MG63 (cell line): ENCODE measurements at regions not wholly inside any gene's neighbourhood (a gene's known extent, or its start where the extent isn't known, plus 50 kb on each side); places are given as distances from the start of the nearest gene placed in this dataset.
"Not testable (repeated sequence)": the region's sequence is repeated elsewhere in the genome, so short reads cannot be mapped to it uniquely, and the experiment has no call there.

Experiments
- DNase-seq: peaks from one replicate; pipeline ENCODE4 v3.0.0-alpha.2; 2020
- H3K27me3 ChIP-seq: fragments of 250-450 bp; sonication (Bioruptor Pico); 2 replicates; pipeline ENCODE4 v1.5.1; 2020; ENCODE audit warnings: mild to moderate bottlenecking, moderate library complexity
- H3K36me3 ChIP-seq: fragments of 250-450 bp; sonication (Bioruptor Pico); 2 replicates; pipeline ENCODE4 v1.5.1; 2020; ENCODE audit warnings: mild to moderate bottlenecking, moderate library complexity
- H3K4me3 ChIP-seq: fragments of 250-450 bp; sonication (Bioruptor Pico); 2 replicates; pipeline ENCODE4 v1.5.1; 2020; ENCODE audit warnings: mild to moderate bottlenecking, moderate library complexity
- H3K9me3 ChIP-seq: fragments of 250-450 bp; sonication (Bioruptor Pico); 2 replicates; pipeline ENCODE4 v1.5.1; 2020; ENCODE audit warnings: mild to moderate bottlenecking, moderate library complexity

DNA sequence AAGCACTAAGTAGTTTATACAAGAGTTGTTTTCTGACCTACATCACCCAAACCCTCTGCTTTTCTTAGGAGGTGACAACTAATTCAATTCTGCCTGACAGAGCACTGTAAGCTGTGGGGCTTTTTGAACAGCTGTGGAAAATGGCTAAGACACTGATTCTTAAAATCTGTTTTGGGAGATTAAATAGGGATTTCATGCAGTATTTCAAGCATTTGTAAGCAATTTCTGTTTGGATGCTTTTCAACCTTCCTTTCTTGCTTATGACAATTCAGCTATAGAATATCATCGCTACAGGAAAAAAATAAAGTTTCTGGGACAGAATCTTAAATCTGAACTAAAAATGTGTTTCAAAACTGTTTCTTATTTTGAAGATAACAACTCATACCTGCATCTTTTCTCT is 459.5 kb downstream of the RAPGEF2 start:
- H3K4me3 ChIP-seq, result no peak overlapping the region
- H3K27me3 ChIP-seq, result 0 out of 2 replicates have a peak, but pooled peaks cover 2% of the 10 kb centered on the region
- no peaks in the 10 kb centered on the region for H3K9me3 ChIP-seq
- no peaks in the 10 kb centered on the region for H3K36me3 ChIP-seq
- DNase-seq, result no peak

- Histone ChIP-seq H3K36me3 (no peaks in the 10 kb centered on the region), H3K9me3 (no peaks in the 10 kb centered on the region), H3K27me3 (no peaks in the 10 kb centered on the region), H3K4me3 (no peak overlapping the region)
- DNase-seq, result no peak
These were observed 460.4 kb downstream of the RAPGEF2 start for GRCh38 chr4:159563257-159563656.

- no peaks in the 10 kb centered on the region for H3K36me3 ChIP-seq
- no peaks in the 10 kb centered on the region for H3K9me3 ChIP-seq
- no peak for DNase-seq
- H3K4me3 ChIP-seq, result no peak overlapping the region
- H3K27me3 ChIP-seq, result no peaks in the 10 kb centered on the region
These were observed 461.7 kb downstream of the RAPGEF2 start for GRCh38 chr4:159564615-159565014.

- Histone ChIP-seq H3K27me3 (no peaks in the 10 kb centered on the region), H3K4me3 (no peak overlapping the region), H3K36me3 (no peaks in the 10 kb centered on the region), H3K9me3 (no peaks in the 10 kb centered on the region)
- no peak for DNase-seq
These were observed 463.9 kb downstream of the RAPGEF2 start for GRCh38 chr4:159566786-159567185.

DNA sequence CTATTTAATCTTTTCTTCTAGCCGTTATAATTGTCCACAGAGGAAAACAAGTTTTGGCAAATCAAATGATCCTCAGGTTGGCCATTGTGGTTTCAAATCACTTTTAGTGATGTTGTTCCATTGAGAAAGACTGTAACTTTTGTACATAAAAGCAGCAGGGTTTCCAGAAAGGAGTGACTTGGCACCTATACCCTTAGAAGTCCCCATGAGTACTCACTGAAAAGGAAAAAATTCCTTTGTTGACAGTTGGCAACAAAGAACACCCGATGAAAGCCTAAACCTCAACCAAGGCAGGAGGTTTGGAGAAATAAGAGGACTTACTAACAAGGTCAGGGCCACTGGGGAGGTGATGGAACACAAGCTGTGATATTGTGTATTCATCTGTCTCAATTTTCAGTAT is 474.4 kb downstream of the RAPGEF2 start:
- no peaks in the 10 kb centered on the region for H3K36me3 ChIP-seq
- no peaks in the 10 kb centered on the region for H3K27me3 ChIP-seq
- DNase-seq, result no peak
- H3K9me3 ChIP-seq, result no peaks in the 10 kb centered on the region
- H3K4me3 ChIP-seq, result no peak overlapping the region

DNA sequence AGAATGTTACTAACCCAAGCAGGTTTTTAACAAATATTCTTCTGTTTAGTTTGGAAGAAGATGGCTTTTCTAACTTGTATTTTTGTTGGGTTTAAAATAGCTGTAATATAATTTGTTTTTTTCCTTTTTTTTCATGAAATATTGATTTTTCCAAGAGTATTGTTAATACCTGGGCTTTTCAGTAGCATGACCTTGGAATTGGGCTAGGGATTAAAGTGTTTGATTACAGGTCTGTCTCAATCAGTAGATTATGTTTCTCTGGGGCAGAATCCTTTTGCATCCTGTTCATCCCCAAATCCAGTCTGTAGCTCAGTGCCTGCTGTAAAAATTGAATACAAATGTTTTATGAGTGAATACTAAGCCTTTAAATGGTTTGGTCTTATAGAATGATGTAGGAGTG is 479.8 kb downstream of the RAPGEF2 start:
- no peaks in the 10 kb centered on the region for H3K9me3 ChIP-seq

DNA sequence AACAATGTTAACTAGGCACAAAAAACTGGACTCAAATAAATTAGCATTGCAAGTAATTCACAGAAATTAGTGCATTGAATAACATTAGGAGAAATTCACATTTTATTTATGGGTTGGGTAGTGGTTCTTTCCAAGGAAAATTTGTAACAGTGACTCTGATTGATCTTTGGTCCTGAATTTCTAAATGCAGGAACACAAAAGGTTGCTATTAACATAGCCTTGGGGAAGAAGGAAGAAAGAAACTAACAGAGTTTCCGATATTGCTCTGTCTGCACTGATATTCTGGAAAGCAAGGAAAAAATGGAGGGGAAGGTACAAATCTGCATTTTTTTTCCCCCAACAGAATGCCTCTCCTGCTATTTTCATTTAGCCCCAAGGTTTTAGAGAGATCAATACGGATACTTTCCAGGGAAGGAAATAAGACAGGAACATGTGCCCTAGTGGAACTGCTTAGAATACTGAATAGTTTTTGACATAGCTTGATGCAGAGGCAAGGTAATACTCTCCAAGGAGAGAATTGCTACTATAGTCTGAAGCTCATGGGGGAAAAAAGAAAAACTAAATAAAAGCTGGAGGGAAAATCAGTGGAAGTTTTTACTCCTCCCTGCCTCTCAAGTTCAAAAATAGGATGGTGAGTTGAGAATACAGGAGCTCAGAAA is 490.1 kb downstream of the RAPGEF2 start:
- no peak for DNase-seq
- Histone ChIP-seq H3K9me3 (no peaks in the 10 kb centered on the region), H3K36me3 (no peaks in the 10 kb centered on the region), H3K4me3 (no peak overlapping the region), H3K27me3 (peaks cover 3% of the 10 kb centered on the region; the same call in 1 of the 2 replicates)

More for the DNA sequence above, 479.8 kb downstream of the RAPGEF2 start:
- Histone ChIP-seq H3K36me3 (no peaks in the 10 kb centered on the region), H3K27me3 (no peaks in the 10 kb centered on the region), H3K4me3 (no peak overlapping the region)
- no peak for DNase-seq

DNA sequence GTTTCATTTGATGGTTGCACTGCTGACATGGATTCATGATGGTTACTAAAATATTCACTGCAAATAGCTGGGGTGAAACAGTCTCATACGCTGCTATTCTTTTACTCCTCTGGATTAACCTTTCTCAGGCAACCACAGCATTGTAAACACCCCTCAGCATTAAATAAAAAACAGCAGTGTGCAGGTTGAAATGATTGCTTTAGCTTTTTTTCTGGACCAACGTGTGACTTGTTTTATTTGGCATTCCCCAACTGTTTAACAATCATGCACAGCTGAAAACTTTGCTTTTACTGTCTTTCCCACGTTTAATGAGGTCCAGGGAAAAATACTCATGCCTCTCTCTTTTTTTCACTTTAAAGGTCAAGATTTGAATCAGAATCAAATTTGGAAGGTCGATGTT is 490.8 kb downstream of the RAPGEF2 start:
- peaks cover 3% of the 10 kb centered on the region; the same call in 1 of the 2 replicates for H3K27me3 ChIP-seq
- H3K36me3 ChIP-seq, result no peaks in the 10 kb centered on the region
- DNase-seq, result no peak
- no peak overlapping the region for H3K4me3 ChIP-seq
- no peaks in the 10 kb centered on the region for H3K9me3 ChIP-seq

DNA sequence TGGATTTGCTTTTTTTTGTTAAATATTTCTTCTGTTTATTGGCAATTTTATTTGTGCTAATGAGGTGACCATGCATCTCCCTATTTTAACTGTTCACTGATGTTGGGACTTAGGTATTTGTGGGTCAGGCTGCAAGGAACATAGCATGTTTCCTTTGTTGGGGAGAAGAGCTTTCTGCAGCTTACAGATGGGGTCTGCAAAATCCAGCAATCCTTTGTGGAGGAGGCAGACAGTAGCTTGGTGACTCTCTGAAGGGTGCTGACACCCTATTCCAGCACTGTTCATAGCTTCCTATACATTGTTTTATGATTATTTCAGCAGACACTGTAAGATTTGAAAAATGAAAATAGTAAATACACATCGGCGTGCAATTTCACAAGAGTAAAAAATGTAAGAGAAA is 491.7 kb downstream of the RAPGEF2 start:
- DNase-seq, result no peak
- no peaks in the 10 kb centered on the region for H3K36me3 ChIP-seq
- H3K27me3 ChIP-seq, result peaks cover 3% of the 10 kb centered on the region; the same call in 1 of the 2 replicates
- no peaks in the 10 kb centered on the region for H3K9me3 ChIP-seq
- H3K4me3 ChIP-seq, result no peak overlapping the region

DNA sequence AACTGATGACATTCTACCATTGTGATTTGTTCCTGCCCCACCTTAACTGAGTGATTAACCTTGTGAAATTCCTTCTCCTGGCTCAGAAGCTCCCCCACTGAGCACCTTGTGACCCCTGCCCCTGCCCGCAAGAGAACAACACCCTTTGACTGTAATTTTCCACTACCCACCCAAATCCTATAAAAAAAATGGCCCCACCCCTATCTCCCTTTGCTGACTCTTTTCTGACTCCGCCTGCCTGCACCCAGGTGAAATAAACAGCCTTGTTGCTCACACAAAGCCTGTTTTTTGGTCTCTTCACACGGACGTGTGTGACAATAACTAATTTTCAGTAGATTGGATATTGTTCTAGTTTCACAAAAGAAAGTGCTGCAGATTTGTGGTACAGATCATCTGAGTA is 492.2 kb downstream of the RAPGEF2 start:
- H3K27me3 ChIP-seq, H3K36me3 ChIP-seq, H3K9me3 ChIP-seq, DNase-seq, H3K4me3 ChIP-seq: not testable (repeated sequence)

- no peaks in the 10 kb centered on the region for H3K9me3 ChIP-seq
- no peak for DNase-seq
- no peak overlapping the region for H3K4me3 ChIP-seq
- no peaks in the 10 kb centered on the region; the same call in 1 of the 2 replicates for H3K27me3 ChIP-seq
- H3K36me3 ChIP-seq, result no peaks in the 10 kb centered on the region
These were observed 495.7 kb downstream of the RAPGEF2 start for GRCh38 chr4:159598602-159599001.

DNA sequence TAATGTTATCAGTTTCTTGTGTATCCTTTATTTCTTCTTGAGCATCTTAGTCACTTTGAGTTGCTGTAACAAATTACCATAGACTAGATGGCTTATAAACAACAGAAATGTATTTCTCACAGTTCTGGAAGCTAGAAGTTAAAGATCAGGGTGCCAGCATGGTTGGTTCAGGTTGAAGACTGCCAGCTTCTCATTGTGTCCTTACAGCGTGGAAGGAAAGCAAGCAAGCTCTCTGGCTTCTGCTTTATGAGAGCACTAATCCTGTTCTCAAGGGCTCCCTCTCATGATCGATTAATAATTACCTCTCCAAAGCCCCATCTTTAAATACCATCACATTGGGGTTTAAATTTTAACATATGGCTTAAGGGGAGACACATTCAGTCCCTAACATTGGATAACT is 497.2 kb downstream of the RAPGEF2 start:
- H3K27me3 ChIP-seq, result no peaks in the 10 kb centered on the region
- DNase-seq, result no peak
- H3K4me3 ChIP-seq, result no peak overlapping the region
- H3K9me3 ChIP-seq, result no peaks in the 10 kb centered on the region
- H3K36me3 ChIP-seq, result no peaks in the 10 kb centered on the region

DNA sequence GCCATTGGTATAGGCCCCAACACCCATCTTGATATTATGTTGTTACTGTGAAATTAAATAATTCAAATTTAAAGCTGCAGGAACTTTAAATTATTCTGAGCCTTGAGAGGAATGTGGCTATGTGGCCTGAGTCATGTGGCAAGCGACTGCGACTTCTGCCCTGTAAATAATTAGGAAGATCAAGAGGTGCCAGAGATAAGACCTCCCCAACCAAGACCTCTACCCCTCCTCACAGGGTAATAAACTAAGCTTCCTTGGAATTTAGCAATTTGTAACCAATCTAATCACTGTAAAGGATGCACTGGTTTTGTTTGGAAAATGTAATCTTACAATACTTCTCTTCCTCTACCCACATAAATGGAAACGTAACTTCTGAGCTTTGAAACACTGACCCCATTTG is 501.9 kb downstream of the RAPGEF2 start:
- Histone ChIP-seq H3K36me3 (no peaks in the 10 kb centered on the region), H3K9me3 (no peaks in the 10 kb centered on the region), H3K27me3 (no peaks in the 10 kb centered on the region), H3K4me3 (no peak overlapping the region)
- DNase-seq, result no peak

DNA sequence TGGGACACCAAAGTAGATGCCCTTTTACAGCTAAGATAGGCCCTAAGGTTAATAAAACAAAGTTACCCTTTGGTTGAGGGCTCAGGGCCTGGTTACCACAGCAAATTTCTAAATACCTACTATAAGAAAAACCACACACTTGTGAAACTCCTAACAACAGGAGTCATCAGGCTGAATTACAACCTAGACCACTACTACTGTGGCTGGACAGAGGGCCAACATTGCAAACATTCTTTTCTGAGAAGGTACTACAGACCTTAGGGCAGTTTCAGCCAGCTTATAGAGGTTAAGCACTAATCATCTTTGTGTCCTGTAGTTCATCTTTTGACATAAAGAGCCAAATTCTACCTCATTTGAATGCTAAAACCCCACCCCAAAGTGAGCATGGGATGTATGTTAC is 504.0 kb downstream of the RAPGEF2 start:
- Histone ChIP-seq H3K4me3 (no peak overlapping the region), H3K36me3 (no peaks in the 10 kb centered on the region), H3K9me3 (no peaks in the 10 kb centered on the region), H3K27me3 (no peaks in the 10 kb centered on the region)
- no peak for DNase-seq

- no peaks in the 10 kb centered on the region for H3K9me3 ChIP-seq
- DNase-seq, result no peak
- H3K36me3 ChIP-seq, result no peaks in the 10 kb centered on the region
- H3K4me3 ChIP-seq, result no peak overlapping the region
- H3K27me3 ChIP-seq, result no peaks in the 10 kb centered on the region
These were observed 504.9 kb downstream of the RAPGEF2 start for GRCh38 chr4:159607809-159608208.

DNA sequence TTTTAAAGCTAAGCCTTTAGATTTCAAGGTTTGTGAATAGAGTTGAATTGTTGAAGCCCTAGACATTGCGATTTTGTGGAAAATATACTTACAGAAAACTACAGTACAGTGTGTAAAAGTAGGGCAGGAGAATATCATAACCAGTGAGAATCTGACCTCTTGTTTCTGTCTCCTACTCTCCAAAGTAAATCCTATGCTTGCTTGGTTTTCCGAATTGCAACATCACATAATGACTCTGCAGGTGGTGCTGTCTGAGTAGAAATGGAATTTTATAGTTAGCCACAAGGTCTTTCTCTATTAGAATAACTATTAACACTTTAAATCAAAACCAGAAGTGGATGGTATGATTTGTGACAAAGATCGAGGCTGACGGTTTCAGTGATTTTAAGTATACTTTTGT is 505.6 kb downstream of the RAPGEF2 start:
- H3K4me3 ChIP-seq, result no peak overlapping the region
- DNase-seq, result no peak
- H3K36me3 ChIP-seq, result no peaks in the 10 kb centered on the region
- no peaks in the 10 kb centered on the region for H3K27me3 ChIP-seq
- H3K9me3 ChIP-seq, result no peaks in the 10 kb centered on the region

GRCh38 chr4:159632031-159632430 is 529.2 kb downstream of the RAPGEF2 start:
- Histone ChIP-seq H3K36me3 (no peaks in the 10 kb centered on the region), H3K9me3 (no peaks in the 10 kb centered on the region), H3K4me3 (no peak overlapping the region), H3K27me3 (no peaks in the 10 kb centered on the region; the same call in 1 of the 2 replicates)
- no peak for DNase-seq

DNA sequence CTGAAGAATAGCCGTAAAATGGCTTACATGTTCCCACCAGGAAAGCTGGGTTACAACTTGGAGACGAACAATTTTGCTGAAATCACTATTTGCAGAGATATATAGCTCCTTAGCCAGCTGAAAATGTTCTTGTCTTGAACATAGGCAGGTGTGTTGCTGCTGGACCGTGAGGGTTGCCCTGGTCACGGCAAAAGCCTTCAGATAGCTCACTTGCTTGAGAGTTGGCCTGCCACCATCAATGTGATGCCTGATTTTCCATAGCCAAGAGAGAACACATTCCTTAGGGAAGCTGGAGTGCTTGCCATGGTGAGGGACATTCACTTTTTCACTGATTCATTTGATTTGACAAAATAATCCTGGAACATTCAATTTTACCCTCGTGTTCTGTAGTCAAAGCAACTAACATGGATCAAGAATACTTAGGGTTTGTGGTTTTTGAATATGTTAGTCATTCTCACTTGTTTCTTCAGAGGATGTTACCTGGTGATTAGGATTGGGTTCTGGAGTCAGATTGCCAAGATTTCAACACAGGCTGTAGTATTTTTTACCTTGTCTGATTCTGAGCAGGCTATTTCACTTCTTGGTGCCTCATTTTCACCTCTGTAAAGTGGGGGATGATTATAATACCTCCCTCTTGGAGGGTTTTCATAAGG is 536.9 kb downstream of the RAPGEF2 start:
- no peaks in the 10 kb centered on the region for H3K27me3 ChIP-seq
- no peaks in the 10 kb centered on the region for H3K9me3 ChIP-seq
- no peak overlapping the region for H3K4me3 ChIP-seq
- DNase-seq, result no peak
- H3K36me3 ChIP-seq, result no peaks in the 10 kb centered on the region
